SK-N-MC (cell line): ENCODE measurements at regions not wholly inside any gene's neighbourhood (a gene's known extent, or its start where the extent isn't known, plus 50 kb on each side); places are given as distances from the start of the nearest gene placed in this dataset.

ENCODE experiments used
- EZH2 ChIP-seq: fragments of 200-600 bp; sonication (generic); IDR thresholded peaks from one replicate; pipeline ENCODE4 v1.6.1; 2017; ENCODE audit warnings: antibody characterized with exemption
- POLR2AphosphoS5 ChIP-seq: IDR thresholded peaks from 2 replicates; pipeline ENCODE4 v1.6.1; 2012; ENCODE audit warnings: mild to moderate bottlenecking, low read depth, low read length, borderline replicate concordance

DNA sequence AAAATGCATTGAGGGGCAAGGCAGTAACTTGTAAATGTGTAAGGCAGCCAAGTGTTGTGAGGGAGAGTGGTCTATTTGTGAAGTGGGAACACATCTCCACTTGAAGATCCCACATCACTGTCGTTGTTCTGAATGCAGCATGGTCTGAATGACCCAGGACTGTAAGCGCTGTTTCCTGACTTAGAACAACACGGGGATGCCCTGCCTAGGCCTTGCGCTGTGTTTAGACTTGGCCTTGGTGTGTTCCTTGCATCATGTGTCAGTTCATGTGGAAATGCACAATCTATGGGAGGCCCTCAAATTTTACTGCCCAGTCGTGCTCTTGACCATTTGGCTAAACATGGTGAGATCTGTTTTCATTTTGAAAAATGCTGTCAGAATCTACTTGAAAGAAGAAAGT lies 205.1 kb downstream of the SOX11 start:
- TF ChIP-seq EZH2: no peak
- no peak for TF ChIP-seq POLR2AphosphoS5
